Activated T-helper 2 cell treated with anti-CD3 and anti-CD28 coated beads, Interferon-gamma antibody, Interleukin-2, Interleukin-4, amounts not matched to agents 10 μg/mL and 5 μg/mL and 100 μg/mL, durations not matched to agents 14 hours and 24 hours and 36 hours (primary cell): ENCODE measurements at regions not wholly inside any gene's neighbourhood (a gene's known extent, or its start where the extent isn't known, plus 50 kb on each side); places are given as distances from the start of the nearest gene placed in this dataset.

Experiments
- DNase-seq: peaks from one replicate; pipeline ENCODE4 v3.0.0; 2021; ENCODE audit warnings: low spot score
- H3K27ac Mint-ChIP-seq: one replicate; pipeline ENCODE4 v1.8.0; 2021; ENCODE audit warnings: mixed read lengths
- H3K27me3 Mint-ChIP-seq: one replicate; pipeline ENCODE4 v1.8.0; 2021; ENCODE audit warnings: low read depth, mixed read lengths
- H3K36me3 Mint-ChIP-seq: one replicate; pipeline ENCODE4 v1.8.0; 2021; ENCODE audit warnings: low read depth, mixed read lengths
- H3K4me1 Mint-ChIP-seq: one replicate; pipeline ENCODE4 v1.8.0; 2021; ENCODE audit warnings: low read depth, mixed read lengths
- H3K4me3 Mint-ChIP-seq: one replicate; pipeline ENCODE4 v1.8.0; 2021; ENCODE audit warnings: low read depth, mild to moderate bottlenecking, moderate library complexity, mixed read lengths
- H3K9me3 Mint-ChIP-seq: one replicate; pipeline ENCODE4 v1.8.0; 2021; ENCODE audit warnings: mixed read lengths
- intact Hi-C: fragments of 100-400 bp; cut with micrococcal nuclease; formaldehyde crosslinking; loops from one replicate; pipeline ENCODE4 v1.15.1; 2023

DNA sequence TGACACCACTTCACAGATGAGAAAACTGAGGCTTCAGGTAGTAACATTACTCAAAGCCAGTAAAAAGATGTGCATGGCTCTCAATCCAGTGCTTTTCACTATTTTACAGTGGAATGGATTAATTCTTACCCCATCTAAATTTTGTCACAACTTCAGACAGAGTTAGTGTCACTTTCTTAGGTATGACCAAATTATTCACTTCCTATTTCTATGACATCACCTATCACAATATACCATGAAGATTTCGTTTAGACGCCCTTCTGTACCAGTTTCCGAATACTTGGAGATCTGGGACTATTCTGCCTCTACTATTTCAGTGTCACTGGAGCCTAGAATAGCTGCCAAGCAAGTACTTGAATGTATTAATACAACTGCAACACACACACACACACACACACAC, 437.5 kb downstream of the KLF12 start:
- Mint-ChIP-seq H3K27ac (no peak overlapping the region), H3K36me3 (peaks cover 50% of the 10 kb centered on the region), H3K27me3 (no peaks in the 10 kb centered on the region), H3K4me1 (peaks cover 18% of the 10 kb centered on the region), H3K9me3 (no peaks in the 10 kb centered on the region), H3K4me3 (no peak overlapping the region)
- no peak for DNase-seq
- intact Hi-C loops, result no loop called here

DNA sequence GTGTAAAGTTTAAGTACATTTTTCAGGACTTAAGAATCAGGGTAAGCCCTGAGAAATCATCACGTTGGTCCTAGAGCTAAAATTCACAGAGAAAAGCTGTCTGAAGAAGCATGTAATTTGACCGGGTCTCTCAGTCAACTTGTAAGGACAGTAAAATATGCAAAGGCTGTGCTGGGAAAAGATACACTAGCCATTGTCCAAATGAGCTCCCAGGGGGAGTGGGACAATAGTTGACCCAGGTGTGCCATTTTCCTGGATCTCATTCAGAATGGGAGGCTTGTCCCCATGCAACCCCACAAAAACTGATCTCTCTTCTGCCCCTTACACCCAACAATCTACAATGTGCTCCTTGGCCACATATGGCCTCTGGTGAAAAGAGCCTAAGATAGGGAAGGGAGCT, 437.9 kb downstream of the KLF12 start:
- H3K9me3 Mint-ChIP-seq, result no peaks in the 10 kb centered on the region

DNA sequence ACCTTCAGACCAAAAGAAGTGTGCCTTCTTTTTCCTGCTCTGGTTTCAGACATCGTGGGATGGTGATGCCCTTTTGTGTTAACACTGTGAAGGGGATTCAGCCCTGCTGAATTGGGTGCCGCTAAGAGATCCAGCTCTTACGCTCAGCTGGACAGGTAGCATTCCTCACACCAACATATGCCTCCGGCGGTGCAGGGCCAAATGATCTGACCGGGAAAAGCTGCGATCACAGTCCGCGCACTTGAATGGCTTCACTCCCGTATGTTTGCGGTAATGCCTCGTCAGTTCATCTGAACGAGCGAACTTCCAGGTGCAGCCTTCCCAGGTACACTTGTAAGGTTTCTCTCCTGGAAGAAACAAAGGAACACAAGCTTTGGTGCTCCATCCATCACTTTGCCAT, 438.9 kb downstream of the KLF12 start:
- DNase-seq, result no peak
- no peaks in the 10 kb centered on the region for H3K27me3 Mint-ChIP-seq
- intact Hi-C loops, result no loop called here
- H3K36me3 Mint-ChIP-seq, result peaks cover 57% of the 10 kb centered on the region
- peaks cover 18% of the 10 kb centered on the region for H3K4me1 Mint-ChIP-seq
- no peak overlapping the region for H3K27ac Mint-ChIP-seq
- no peaks in the 10 kb centered on the region for H3K9me3 Mint-ChIP-seq
- H3K4me3 Mint-ChIP-seq, result no peak overlapping the region

More for the DNA sequence above, 437.9 kb downstream of the KLF12 start:
- peaks cover 50% of the 10 kb centered on the region for H3K36me3 Mint-ChIP-seq
- H3K4me1 Mint-ChIP-seq, result peaks cover 18% of the 10 kb centered on the region
- H3K27me3 Mint-ChIP-seq, result no peaks in the 10 kb centered on the region
- intact Hi-C loops, result no loop called here
- no peak for DNase-seq
- no peak overlapping the region for H3K4me3 Mint-ChIP-seq
- H3K27ac Mint-ChIP-seq, result no peak overlapping the region

DNA sequence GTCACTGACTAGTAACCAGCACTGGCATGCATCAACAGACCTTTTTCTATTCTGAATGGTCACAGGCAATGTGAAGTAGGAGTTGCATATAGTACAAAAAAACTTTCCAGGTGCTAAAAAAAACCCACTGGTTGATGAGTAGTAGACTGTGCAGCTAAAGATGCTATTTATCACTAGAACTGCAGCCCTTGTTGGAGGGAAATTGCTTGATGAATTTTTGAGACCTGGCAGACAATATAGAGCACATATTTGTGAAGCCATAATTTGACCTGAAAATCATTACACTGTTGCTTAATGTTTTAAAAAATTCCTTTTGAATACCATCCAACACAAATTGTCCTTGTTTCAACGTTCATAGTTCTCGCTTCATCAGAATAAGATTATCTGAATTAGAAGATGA, 441.0 kb downstream of the KLF12 start:
- no peaks in the 10 kb centered on the region for H3K27me3 Mint-ChIP-seq
- no peaks in the 10 kb centered on the region for H3K9me3 Mint-ChIP-seq
- no peak overlapping the region for H3K27ac Mint-ChIP-seq
- H3K4me1 Mint-ChIP-seq, result peaks cover 10% of the 10 kb centered on the region
- no peak for DNase-seq
- peaks cover 55% of the 10 kb centered on the region for H3K36me3 Mint-ChIP-seq
- intact Hi-C loops, result no loop called here
- no peak overlapping the region for H3K4me3 Mint-ChIP-seq

DNA sequence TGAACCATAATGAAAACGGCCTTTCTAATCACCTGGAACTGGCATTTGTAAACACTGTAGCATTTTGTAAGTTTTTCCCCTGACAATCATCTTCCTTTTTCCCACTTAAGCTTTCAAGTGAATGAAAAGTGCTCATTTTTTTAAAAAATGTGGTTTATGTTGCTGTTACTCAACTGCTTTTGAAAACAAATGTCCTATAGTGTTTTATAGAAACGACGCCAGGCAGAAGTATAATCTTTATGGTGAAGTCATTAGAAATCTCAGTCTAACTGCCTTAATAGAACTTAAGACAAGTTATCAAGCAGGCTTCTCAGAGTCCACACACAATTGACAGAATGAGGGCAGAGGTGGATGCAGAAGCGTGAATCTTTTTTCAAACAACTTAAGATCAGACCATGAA, 442.3 kb downstream of the KLF12 start:
- Mint-ChIP-seq H3K4me3 (no peak overlapping the region), H3K9me3 (no peaks in the 10 kb centered on the region)

DNA sequence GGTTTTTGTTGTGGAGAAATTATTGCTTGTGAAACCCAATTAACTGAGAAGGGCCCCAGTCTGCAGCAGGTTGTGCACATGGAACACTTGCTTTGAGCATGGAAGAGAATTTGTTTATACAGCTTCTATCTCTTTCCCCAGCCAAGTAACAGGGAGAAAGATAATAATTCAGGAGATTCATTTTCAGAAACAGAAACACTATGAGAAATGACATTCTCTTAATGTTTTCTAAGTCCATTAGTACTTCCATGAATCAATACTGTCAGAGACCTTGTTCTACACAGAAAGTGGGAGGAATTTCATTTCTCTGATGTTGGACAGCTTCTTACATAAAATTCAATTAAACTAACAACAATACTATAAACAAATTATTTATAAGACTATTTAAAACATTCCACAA, 446.3 kb downstream of the KLF12 start:
- Mint-ChIP-seq H3K27ac (no peak overlapping the region), H3K4me3 (no peak overlapping the region), H3K27me3 (no peaks in the 10 kb centered on the region), H3K36me3 (peaks cover 24% of the 10 kb centered on the region), H3K4me1 (peaks cover 1% of the 10 kb centered on the region), H3K9me3 (no peaks in the 10 kb centered on the region)
- intact Hi-C loops, result no loop called here
- no peak for DNase-seq

More for the DNA sequence above, 442.3 kb downstream of the KLF12 start:
- Mint-ChIP-seq H3K27ac (no peak overlapping the region), H3K4me1 (peaks cover 1% of the 10 kb centered on the region), H3K27me3 (no peaks in the 10 kb centered on the region), H3K36me3 (peaks cover 52% of the 10 kb centered on the region)
- DNase-seq, result no peak
- intact Hi-C loops, result no loop called here

DNA sequence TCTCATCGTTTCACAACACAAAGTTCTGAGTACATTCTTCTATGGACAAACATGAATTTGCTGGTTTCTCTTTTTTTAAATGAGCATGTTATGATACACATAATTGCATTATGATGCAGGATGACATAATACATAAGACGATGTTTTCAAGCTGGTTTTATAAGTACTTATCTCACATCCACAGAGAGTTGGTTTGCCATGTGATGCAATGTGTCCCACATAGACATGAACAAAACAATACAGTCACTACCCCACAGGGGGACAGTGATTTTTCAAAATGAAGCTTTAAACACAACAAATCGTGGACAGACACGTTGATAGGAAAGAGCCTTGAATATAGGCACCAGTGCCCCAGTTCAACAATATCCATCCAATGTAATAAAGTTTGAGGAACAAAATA, 447.1 kb downstream of the KLF12 start:
- no peak overlapping the region for H3K4me3 Mint-ChIP-seq
- intact Hi-C loops, result no loop called here
- no peaks in the 10 kb centered on the region for H3K9me3 Mint-ChIP-seq
- peaks cover 1% of the 10 kb centered on the region for H3K4me1 Mint-ChIP-seq
- DNase-seq, result no peak
- peaks cover 18% of the 10 kb centered on the region for H3K36me3 Mint-ChIP-seq
- H3K27ac Mint-ChIP-seq, result no peak overlapping the region
- H3K27me3 Mint-ChIP-seq, result no peaks in the 10 kb centered on the region

DNA sequence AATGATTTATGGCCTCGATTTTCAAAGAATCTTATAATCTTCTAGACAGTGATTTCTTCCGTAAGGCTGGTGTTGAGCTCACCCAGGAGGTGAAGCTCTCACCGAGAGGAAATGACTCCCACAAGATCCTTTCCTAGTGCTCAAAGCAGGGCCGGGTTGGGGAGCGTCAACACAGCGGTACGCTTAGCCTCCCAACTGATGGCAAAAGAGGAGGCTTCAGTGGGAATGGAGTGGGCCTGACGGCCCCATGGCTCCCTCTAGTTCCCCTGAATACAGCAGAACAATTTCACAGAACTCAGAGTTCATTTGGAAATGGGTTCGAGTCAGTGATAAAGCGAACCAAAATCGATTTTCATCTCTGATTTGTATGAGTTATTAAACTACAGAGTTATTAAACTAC, 449.5 kb downstream of the KLF12 start:
- intact Hi-C loops, result no loop called here
- Mint-ChIP-seq H3K4me1 (peaks cover 1% of the 10 kb centered on the region), H3K27ac (no peak overlapping the region), H3K27me3 (no peaks in the 10 kb centered on the region), H3K36me3 (peaks cover 7% of the 10 kb centered on the region), H3K4me3 (no peak overlapping the region), H3K9me3 (no peaks in the 10 kb centered on the region)
- no peak for DNase-seq

DNA sequence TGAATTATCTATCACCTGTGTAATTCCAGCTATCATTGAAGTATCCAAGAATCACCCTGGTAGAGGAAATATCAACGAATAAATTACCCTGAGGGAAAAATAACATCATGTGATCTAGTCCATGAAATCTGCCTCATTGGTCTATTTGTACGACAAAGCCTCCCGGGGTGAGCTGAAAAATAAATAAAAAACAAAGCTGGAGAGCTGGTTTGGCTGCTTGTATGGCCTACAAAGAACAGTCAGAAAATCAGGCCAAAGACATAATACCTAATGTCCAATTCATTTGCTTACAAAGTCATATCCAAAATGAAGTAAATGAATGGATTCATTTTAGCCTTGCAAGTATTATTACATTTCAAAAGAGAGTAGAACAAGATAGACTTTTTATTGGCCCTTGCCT, 449.9 kb downstream of the KLF12 start:
- no peaks in the 10 kb centered on the region for H3K27me3 Mint-ChIP-seq
- intact Hi-C loops, result no loop called here
- peaks cover 7% of the 10 kb centered on the region for H3K36me3 Mint-ChIP-seq
- no peak for DNase-seq
- no peak overlapping the region for H3K4me3 Mint-ChIP-seq
- H3K4me1 Mint-ChIP-seq, result peaks cover 1% of the 10 kb centered on the region
- no peaks in the 10 kb centered on the region for H3K9me3 Mint-ChIP-seq
- H3K27ac Mint-ChIP-seq, result no peak overlapping the region

DNA sequence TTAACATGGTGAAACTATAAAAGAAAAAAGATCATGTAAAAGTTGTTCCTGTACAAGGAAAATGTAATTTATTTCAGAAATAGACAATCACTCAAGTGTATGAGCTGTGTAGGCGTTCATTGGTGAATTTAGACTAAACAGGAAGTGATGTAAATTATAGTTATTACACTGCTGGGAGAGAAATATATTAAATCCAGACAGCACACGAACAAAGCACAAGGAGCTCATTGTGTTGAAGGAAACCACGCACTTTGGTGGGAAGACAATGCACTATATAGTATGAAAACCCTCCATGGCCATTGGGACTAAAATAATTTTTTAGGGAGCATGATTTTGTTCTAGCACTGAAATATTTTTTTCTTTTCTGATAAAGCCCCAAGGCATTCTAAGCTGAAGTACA, 450.5 kb downstream of the KLF12 start:
- Mint-ChIP-seq H3K4me3 (no peak overlapping the region), H3K27me3 (peaks cover under 1% of the 10 kb centered on the region), H3K27ac (no peak overlapping the region), H3K4me1 (peaks cover 1% of the 10 kb centered on the region), H3K9me3 (no peaks in the 10 kb centered on the region), H3K36me3 (peaks cover 7% of the 10 kb centered on the region)
- intact Hi-C loops, result no loop called here
- no peak for DNase-seq

DNA sequence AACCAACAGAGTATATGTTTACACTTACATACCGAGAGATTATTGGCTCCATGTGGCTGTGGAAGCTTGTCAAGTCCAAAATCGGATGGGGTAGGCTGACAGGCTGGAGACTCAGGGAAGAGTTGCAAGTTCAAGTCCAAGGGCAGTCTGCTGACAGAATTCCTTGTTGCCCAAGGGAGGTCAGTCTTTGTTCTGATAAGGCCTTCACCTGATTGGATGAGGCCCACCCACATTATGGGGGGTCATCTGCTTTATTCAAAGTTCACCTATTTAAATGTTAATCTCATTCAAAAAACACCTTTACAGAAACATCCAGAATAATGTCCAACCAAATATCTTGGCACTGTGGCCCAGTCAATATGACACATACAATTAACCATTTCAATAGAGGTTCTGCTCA, 452.4 kb downstream of the KLF12 start:
- Mint-ChIP-seq H3K27ac (no peak overlapping the region), H3K4me3 (no peak overlapping the region), H3K27me3 (peaks cover 2% of the 10 kb centered on the region), H3K9me3 (no peaks in the 10 kb centered on the region), H3K36me3 (no peaks in the 10 kb centered on the region), H3K4me1 (peaks cover 2% of the 10 kb centered on the region)
- intact Hi-C loops, result no loop called here
- DNase-seq, result no peak

DNA sequence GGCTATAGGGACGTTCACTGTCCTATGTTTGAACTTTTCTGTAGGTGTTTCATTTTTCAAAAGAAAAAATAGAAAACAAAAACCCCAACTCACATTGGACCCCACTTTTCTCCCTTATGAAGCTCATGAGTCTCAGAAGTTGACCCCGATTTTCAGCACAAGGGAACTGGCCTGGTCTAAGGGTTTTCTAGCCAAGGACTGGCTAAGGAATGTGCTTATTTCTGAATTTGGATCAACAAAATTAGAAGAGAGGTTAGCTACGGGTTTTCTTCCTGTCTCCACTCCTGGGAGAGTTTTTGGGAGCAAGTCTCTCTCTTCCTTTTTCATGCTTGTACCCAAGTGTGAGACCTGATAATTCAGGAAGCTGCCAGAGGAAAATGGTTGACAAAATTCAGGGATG, 453.2 kb downstream of the KLF12 start:
- no peak overlapping the region for H3K4me3 Mint-ChIP-seq
- H3K4me1 Mint-ChIP-seq, result peaks cover 2% of the 10 kb centered on the region
- no peak overlapping the region for H3K27ac Mint-ChIP-seq
- intact Hi-C loops, result no loop called here
- no peaks in the 10 kb centered on the region for H3K36me3 Mint-ChIP-seq
- peaks cover 2% of the 10 kb centered on the region for H3K27me3 Mint-ChIP-seq
- no peak for DNase-seq
- no peaks in the 10 kb centered on the region for H3K9me3 Mint-ChIP-seq

DNA sequence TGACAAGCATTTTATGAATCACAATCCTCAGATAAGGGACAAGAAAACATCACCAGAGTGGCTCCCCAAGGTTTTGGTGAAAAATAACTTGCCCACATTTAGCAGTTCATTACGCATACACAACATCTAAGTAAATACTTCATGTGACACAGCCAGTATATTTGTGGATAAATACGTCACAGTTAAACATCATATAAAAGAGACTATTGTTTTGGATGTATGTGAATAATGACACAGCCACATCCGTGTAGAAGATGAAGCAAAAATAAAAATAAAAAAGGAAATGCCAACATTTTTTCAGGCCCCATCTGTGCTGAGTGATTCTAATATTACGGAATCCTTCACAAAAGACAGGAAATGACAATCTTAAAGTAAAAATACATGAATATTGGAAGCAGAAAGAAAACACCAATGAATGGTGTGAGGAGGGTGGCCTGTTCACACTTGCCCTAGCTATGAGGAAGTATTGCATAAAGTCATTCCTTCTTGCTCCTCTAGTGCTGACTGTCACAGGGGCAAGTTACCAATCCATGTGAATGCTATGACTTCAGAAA, 457.1 kb downstream of the KLF12 start:
- DNase-seq, result no peak
- H3K4me1 Mint-ChIP-seq, result peaks cover 2% of the 10 kb centered on the region
- H3K27ac Mint-ChIP-seq, result no peak overlapping the region
- no peaks in the 10 kb centered on the region for H3K36me3 Mint-ChIP-seq
- no peaks in the 10 kb centered on the region for H3K9me3 Mint-ChIP-seq
- H3K4me3 Mint-ChIP-seq, result no peak overlapping the region
- intact Hi-C loops, result no loop called here
- peaks cover 3% of the 10 kb centered on the region for H3K27me3 Mint-ChIP-seq

DNA sequence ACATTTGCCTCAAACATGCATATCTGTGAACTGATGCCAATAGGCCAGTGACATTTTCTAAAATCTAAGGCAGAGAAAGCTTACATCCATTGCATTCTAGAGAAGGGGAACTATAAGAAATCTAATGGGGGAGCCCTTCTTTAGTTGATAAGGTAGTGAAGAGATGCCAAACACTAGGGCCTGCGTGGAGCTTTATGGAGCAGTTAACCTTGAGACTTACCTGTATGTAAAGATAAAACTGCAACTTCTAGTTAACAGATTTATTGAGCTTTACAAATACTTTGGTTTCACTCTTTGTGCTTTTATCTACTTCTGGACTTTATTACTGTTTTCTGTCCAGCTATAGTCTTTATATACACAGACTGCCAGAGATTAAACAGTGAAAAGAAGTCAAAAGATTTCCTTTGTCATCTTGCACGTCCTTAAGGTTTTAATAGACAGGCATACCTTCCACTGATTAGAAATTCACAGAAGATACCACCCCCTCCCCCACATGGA, 457.6 kb downstream of the KLF12 start:
- H3K27me3 Mint-ChIP-seq, result peaks cover 3% of the 10 kb centered on the region
- no peak overlapping the region for H3K27ac Mint-ChIP-seq

More for the DNA sequence above, 457.6 kb downstream of the KLF12 start:
- intact Hi-C loops, result no loop called here
- H3K4me3 Mint-ChIP-seq, result no peak overlapping the region
- peaks cover 2% of the 10 kb centered on the region for H3K4me1 Mint-ChIP-seq
- DNase-seq, result no peak
- no peaks in the 10 kb centered on the region for H3K9me3 Mint-ChIP-seq
- no peaks in the 10 kb centered on the region for H3K36me3 Mint-ChIP-seq
